Esophagus mucosa (tissue), 1 donor: ENCODE measurements at regions not wholly inside any gene's neighbourhood (a gene's known extent, or its start where the extent isn't known, plus 50 kb on each side); places are given as distances from the start of the nearest gene placed in this dataset.
"Not testable (repeated sequence)": the region's sequence is repeated elsewhere in the genome, so short reads cannot be mapped to it uniquely, and the experiment has no call there.

Experiments used
- ATAC-seq: fragments of 200-7000 bp; cut with Tn5 transposase; one replicate; pipeline ENCODE4 v1.9.1; 2020
- donor health status: DM: yes; HTN: yes; CAD: no.

DNA sequence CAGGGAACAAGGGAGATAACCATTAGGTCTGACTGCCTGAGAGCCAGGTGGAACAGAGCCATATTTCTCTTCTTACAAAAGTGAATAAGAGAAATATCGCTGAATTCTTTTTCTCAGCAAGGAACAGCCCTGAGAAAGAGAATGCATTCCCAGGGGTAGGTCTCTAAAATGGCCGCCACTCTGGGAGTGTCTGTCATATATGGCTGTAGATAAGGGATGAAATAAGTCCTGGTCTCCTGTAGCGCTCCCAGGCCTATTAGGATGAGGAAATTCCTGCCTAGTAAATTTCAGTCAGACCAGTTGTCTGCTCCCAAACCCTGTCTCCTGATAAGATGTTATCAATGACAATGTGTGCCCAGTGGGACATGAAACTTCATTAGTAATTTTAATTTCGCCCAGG is 1236.4 kb upstream of the CNTN5 start:
- ATAC-seq = not testable (repeated sequence)

DNA sequence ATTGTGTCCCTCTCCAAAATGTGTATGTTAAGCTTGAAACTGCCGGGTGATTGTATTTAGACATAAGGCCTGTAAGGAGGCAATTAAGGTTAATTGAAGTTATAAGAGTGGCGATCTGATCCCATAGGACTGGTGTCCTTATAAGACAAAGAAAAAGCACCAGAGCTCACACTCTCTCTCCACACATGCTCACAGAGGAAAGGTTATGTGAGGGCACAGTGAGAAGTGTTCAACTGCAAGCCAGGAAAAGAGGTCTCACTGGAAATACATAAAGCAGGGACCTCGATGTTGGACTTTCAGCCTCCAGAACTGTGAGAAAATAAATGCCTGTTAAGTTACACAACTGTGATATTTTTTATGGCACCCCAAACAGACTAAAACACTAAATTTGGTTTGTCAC is 1233.8 kb upstream of the CNTN5 start:
- no peak for ATAC-seq

DNA sequence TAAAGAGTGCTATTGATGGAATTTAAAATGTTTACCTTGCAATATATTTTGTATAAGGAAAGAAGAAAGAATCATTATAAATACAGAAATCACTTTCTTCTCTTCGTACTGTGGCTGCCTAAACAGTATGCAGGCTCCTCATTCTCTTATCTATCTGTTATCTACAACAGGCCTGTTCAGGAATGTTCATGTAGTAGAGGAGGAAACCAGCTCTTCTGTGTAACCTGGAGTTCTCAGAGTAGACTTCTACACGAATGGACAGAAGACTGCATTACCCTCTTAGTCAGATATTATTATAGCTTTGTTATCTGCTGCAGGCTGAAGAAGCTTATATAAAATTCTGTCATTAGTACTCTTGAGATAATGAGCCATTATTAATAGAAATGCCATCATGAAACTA is 1225.9 kb upstream of the CNTN5 start:
- ATAC-seq = no peak

- ATAC-seq = no peak
Measured at GRCh38 chr11:97800891-97801290, 1219.9 kb upstream of the CNTN5 start.

- no peak for ATAC-seq
Measured at GRCh38 chr11:97814325-97814959, 1206.3 kb upstream of the CNTN5 start.

GRCh38 chr11:97815667-97816066 is 1205.1 kb upstream of the CNTN5 start:
- no peak for ATAC-seq

DNA sequence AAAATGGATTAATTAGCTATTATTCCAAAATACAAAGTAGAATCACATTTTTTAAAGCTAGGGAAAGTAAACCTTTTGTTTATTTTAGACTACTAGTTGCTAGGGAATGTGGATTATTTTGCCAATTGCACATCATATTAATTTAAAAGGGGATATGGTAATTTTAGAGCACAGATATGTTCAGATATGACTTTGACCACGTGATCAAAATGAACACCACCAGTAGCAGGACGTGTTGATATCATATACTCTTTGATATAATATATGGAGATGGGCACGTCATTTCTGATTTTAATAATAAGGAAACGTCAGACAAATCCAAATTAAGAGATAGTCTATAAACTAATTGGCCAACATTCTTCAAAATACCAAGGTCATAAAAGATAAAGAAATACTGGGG is 1188.3 kb upstream of the CNTN5 start:
- ATAC-seq = no peak

GRCh38 chr11:97833412-97833811 is 1187.3 kb upstream of the CNTN5 start:
- no peak for ATAC-seq

DNA sequence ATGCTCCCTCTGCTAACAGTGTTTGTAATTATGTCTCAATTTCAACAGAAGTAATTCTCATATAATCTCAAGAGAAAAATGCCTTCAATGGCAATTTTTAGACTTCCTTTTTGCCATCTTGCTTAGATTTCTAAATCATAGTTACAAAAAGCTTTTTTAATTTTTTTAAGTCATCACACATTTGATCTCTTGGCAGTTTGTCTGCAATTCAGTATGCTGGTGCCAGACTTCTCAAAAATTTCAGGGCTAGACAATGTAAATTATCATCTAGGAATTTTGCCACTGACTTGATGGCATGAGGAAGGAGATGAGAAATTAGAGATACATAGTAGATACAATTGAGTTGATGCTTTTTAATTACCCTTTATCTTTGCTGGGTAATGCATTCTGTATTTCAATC is 1176.7 kb upstream of the CNTN5 start:
- ATAC-seq = no peak

- no peak for ATAC-seq
Measured at GRCh38 chr11:97847730-97848129, 1173.0 kb upstream of the CNTN5 start.

DNA sequence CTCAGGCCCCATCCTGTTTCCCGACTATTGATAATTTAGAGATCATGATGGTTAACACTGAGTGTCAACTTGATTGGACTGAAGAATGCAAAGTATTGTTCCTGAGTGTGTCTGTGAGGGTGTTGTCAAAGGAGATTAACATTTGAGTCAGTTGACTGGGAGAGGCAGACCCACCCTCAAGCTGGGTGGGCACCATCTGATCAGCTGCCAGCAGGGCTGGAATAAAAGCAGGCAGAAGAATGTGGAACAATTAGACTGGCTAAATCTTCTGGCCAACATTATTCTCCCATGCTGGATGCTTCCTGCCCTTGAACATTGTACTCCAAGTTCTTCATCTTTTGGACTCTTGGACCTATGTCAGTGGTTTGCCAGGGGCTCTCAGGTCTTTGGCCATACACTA is 1170.0 kb upstream of the CNTN5 start:
- no peak for ATAC-seq

DNA sequence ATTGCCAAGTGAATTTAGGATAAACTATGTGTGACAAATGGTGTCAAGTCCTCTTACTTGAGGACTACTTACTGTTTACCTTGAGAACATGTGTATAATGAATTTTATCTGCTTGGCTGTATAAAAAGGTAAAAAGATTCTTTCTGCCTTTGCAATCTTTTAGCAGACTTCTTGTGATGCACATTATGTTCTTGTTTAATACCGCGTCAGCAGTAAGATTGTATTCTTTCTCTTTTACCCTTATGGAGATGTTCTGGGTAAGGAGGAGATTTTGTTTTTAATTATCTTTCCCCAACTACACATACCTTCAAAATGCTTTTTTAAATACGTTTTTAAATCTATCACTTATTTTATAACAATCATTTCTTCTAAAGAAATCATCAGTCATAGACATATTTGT is 1166.4 kb upstream of the CNTN5 start:
- ATAC-seq = no peak

- ATAC-seq = no peak
Measured at GRCh38 chr11:97854877-97855276, 1165.9 kb upstream of the CNTN5 start.

DNA sequence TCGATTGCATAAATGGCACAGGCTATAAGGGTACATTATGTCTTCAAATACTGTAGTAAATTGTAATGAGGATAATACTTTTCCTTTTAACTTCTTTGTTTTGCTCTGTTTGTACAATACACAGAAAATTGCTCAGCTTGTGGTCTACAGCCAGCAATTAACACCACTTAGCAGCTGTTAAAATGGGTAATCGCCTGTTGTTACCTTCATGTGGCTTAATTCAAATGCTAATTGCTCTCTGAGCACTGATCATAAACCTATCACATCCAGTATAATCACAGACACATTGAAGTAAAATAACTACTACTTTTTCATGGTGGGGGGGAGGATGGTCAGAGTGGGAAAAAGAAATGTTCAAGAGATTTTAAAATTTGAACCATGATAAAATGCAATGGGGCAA is 1164.1 kb upstream of the CNTN5 start:
- ATAC-seq = no peak

- ATAC-seq = no peak
Measured at GRCh38 chr11:97860237-97860636, 1160.5 kb upstream of the CNTN5 start.

GRCh38 chr11:97862021-97862420 is 1158.7 kb upstream of the CNTN5 start:
- ATAC-seq = no peak

DNA sequence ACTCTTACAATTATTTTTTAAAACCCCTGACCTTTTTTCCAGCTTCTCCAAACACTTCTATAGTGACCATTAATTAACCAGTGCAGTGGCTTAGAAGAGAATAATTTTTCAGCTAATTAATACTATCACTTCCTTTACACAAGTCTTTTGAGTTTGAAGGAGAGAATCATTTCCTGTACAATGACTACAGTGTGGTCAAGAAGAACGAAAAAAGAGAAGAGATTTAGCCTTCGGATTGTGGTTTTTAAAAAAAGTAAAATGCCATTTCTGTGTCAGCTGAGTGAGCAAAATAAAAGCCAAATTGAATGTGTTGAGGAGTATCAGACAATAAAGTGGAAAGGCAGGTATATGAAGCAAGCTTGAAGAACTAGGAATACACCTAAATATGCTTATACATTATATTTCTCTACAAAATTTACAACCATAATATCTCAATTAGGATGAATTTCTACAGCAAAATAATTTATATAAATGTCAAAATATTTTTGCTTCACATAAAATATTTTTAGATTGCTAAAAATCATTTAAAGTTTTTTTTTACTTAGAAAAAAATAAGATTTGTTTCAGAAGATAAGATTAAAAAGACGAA is 1155.2 kb upstream of the CNTN5 start:
- no peak for ATAC-seq

DNA sequence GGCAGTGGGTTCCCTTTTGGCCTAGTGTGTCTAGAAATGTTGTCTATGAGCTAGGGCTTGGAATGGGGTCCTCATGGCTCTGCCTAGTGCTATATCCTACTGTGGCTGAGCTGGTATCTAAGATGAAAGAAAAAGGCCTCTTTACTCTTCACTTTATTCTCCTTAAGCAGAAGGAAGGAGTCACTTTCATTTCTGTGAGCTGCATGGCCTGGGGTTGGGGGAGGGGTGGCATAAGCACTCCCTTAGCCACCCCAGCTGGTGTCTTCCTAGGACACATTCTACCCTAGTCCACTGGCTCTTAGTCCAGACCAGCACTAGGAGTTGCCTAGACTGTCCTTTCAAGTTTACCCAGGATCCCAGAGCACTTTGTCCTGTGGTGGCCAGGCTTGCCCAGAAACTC is 1148.9 kb upstream of the CNTN5 start:
- no peak for ATAC-seq

GRCh38 chr11:97880209-97880608 is 1140.5 kb upstream of the CNTN5 start:
- no peak for ATAC-seq

- ATAC-seq = no peak
Measured at GRCh38 chr11:97883086-97883485, 1137.7 kb upstream of the CNTN5 start.

DNA sequence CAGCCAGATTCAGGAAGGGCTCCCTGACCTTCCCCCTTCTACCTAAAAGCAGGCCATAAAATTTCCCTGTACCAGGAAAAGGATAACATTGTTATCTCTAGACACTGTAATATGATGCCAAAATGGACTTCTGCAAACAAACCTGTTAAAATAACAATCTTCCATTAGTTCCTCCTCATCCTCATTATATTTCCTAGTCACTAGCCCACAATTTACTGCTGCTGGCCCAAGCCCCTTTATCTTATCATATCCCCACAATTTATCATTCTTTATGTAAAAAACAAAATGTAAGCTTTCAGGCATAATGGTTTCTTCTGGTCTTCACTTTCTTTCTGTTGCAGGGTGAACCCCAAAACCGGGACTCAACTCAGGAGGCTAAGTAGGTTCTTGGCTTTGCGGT is 1132.1 kb upstream of the CNTN5 start:
- no peak for ATAC-seq

DNA sequence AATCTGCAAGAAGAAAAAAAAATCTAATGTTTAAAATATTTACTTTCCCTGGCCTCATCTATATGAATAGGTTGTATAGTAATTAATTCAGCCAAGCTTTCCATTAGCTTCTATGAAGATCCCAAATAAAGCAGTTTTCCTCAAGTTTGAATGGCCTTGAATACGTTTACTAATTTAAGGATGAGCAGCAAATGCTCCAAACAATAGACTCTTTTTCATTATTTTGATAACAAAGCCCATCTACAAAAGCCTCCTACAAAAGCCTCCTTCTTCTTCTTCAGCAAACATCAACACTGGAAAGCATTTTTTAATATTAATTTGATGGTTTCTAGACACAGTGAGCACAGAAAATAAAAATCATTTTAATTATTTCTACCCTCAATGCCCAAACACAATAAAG is 1130.3 kb upstream of the CNTN5 start:
- no peak for ATAC-seq

DNA sequence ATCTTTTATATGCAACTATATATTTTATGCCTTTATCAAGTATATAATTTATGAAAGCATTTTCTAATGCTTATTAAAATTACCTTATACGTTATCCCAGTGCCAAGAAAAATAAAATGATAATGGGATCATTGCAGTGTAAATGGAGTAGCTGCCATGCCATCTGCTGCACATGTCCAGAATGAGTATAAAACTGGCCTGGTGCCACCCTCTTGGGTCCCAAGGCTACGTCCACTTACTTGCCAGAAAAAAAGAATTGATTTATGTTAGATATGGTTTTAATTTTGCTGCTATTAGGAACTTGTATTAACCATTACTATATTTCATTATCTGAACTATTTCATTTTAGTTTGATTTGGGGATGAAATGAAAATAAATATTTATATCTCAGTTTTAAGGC is 1127.1 kb upstream of the CNTN5 start:
- no peak for ATAC-seq

DNA sequence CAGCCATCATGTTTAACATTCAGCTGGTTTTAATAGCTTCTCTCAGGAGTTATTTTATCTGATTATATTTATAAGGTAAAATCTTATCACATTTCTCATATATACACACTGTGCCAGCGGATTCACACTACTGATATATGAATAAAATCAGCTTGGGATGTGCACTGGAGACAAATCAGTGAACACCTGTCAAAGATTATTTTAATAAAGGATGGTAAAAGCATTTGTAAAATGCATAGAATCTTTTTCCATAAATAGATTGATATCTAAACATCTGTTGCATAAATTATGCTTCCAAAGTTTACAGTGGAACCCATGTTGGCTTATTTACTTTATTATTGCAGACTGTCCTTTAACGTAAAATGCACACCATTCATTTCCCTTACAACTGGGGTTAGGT is 1125.8 kb upstream of the CNTN5 start:
- no peak for ATAC-seq

- no peak for ATAC-seq
Measured at GRCh38 chr11:97895572-97895971, 1125.2 kb upstream of the CNTN5 start.
